PC-3 (cell line): ENCODE measurements at regions not wholly inside any gene's neighbourhood (a gene's known extent, or its start where the extent isn't known, plus 50 kb on each side); places are given as distances from the start of the nearest gene placed in this dataset.

ENCODE experiments used
- ATAC-seq: fragments of 200-7000 bp; cut with Tn5 transposase; 2 replicates; pipeline ENCODE4 v1.9.1; 2020; ENCODE audit warnings: mild to moderate bottlenecking, moderate library complexity
- BruUV-seq: library from RNA; stranded (reverse); fragments of 400-500 nt; replicated peaks from 2 replicates; lab custom pipeline; 2021; lab: Mats Ljungman, UMichigan
- CTCF ChIA-PET: fragments of 300-600 bp; sonication (Branson Sonifier 250); formaldehyde crosslinking; loops from one replicate; lab custom pipeline; 2022; ENCODE audit warnings: antibody characterized with exemption; lab: Charles Lee
- POLR2A ChIA-PET: fragments of 300-600 bp; sonication (Branson Sonifier 250); formaldehyde crosslinking; loops from one replicate; lab custom pipeline; 2022; ENCODE audit warnings: antibody characterized with exemption; ENCODE audit not compliant: unreplicated experiment; lab: Charles Lee
- DNase-seq: peaks from one replicate; pipeline ENCODE4 v3.0.0-alpha.2; 2015
- H2AFZ ChIP-seq: fragments of 300-600 bp; sonication (generic); 2 replicates; pipeline ENCODE4 v1.6.0; 2016; ENCODE audit warnings: antibody characterized with exemption, low read length
- H3F3A ChIP-seq: fragments of 300-600 bp; sonication (generic); one replicate; pipeline ENCODE4 v1.6.0; 2017; ENCODE audit warnings: antibody characterized with exemption, low read length, control low read depth, mild to moderate bottlenecking; ENCODE audit not compliant: unreplicated experiment
- H3K27ac ChIP-seq: fragments of 300-600 bp; sonication (generic); 2 replicates; pipeline ENCODE4 v1.5.1; 2016; ENCODE audit warnings: mild to moderate bottlenecking, low read length
- H3K27me3 ChIP-seq: fragments of 300-600 bp; sonication (generic); 2 replicates; pipeline ENCODE4 v1.6.1; 2016; ENCODE audit warnings: low read length, mixed read lengths
- H3K36me3 ChIP-seq: fragments of 300-600 bp; sonication (generic); 2 replicates; pipeline ENCODE4 v1.6.1; 2016; ENCODE audit warnings: low read depth, mixed run types, low read length, mixed read lengths
- H3K4me1 ChIP-seq: fragments of 300-600 bp; sonication (generic); 2 replicates; pipeline ENCODE4 v1.5.1; 2016; ENCODE audit warnings: low read length; ENCODE audit not compliant: insufficient read depth
- H3K4me2 ChIP-seq: fragments of 300-600 bp; sonication (generic); 2 replicates; pipeline ENCODE4 v1.6.0; 2016; ENCODE audit warnings: low read length
- H3K4me3 ChIP-seq: fragments of 300-600 bp; sonication (generic); 2 replicates; pipeline ENCODE4 v1.5.1; 2016; ENCODE audit warnings: mild to moderate bottlenecking, low read length, mixed read lengths
- H3K79me2 ChIP-seq: fragments of 300-600 bp; sonication (generic); 2 replicates; pipeline ENCODE4 v1.6.1; 2017; ENCODE audit warnings: low read length, mixed read lengths
- H3K9ac ChIP-seq: fragments of 300-600 bp; sonication (generic); 2 replicates; pipeline ENCODE4 v1.6.0; 2016; ENCODE audit warnings: mild to moderate bottlenecking, low read length
- H3K9me2 ChIP-seq: fragments of 300-600 bp; sonication (generic); replicated peaks from 2 replicates; pipeline ENCODE4 v1.6.1; 2016; ENCODE audit warnings: mixed run types, low read length, mixed read lengths
- H3K9me3 ChIP-seq: fragments of 300-600 bp; sonication (generic); 2 replicates; pipeline ENCODE4 v1.6.1; 2016; ENCODE audit warnings: low read length, mixed read lengths
- H4K20me1 ChIP-seq: fragments of 300-600 bp; sonication (generic); 2 replicates; pipeline ENCODE4 v1.6.1; 2016; ENCODE audit warnings: low read length, mixed read lengths
- CTCF ChIP-seq: fragments of 300-600 bp; sonication (generic); conservative IDR thresholded peaks from 2 replicates; pipeline ENCODE4 v1.5.1; 2017; ENCODE audit warnings: antibody characterized with exemption, low read depth, mild to moderate bottlenecking, low read length
- EZH2 ChIP-seq: fragments of 300-600 bp; sonication (generic); IDR thresholded peaks from one replicate; pipeline ENCODE4 v1.6.1; 2017; ENCODE audit warnings: antibody characterized with exemption, mild to moderate bottlenecking, low read length; ENCODE audit not compliant: unreplicated experiment
- EZH2phosphoT487 ChIP-seq: fragments of 300-600 bp; sonication (generic); IDR thresholded peaks from 2 replicates; pipeline ENCODE4 v1.6.1; 2018; ENCODE audit warnings: mild to moderate bottlenecking, antibody characterized with exemption, low read length, borderline replicate concordance
- intact Hi-C: fragments of 100-400 bp; cut with micrococcal nuclease; formaldehyde crosslinking; loops from 2 replicates; pipeline ENCODE4 v1.9.0; 2023

GRCh38 chr3:13165576-13165975, 92.3 kb upstream of the IQSEC1 start:
- no peak overlapping the region for H3K4me2 ChIP-seq
- POLR2A ChIA-PET, result no interaction called here
- TF ChIP-seq EZH2phosphoT487, result no peak
- TF ChIP-seq EZH2, result no peak
- no peak for TF ChIP-seq CTCF
- no peaks in the 10 kb centered on the region for H3K9me3 ChIP-seq
- H3F3A ChIP-seq, result no peaks in the 10 kb centered on the region
- no peaks in the 10 kb centered on the region for H3K79me2 ChIP-seq
- no peaks in the 10 kb centered on the region for H3K27me3 ChIP-seq
- DNase-seq (no peak), ATAC-seq (no peak)
- H3K36me3 ChIP-seq, result peaks cover 3% of the 10 kb centered on the region; the same call in 1 of the 2 replicates
- CTCF ChIA-PET, result no interaction called here
- H3K27ac ChIP-seq, result no peak overlapping the region
- H2AFZ ChIP-seq, result no peak overlapping the region
- H3K4me1 ChIP-seq, result peaks cover 13% of the 10 kb centered on the region
- intact Hi-C loops, result no loop called here
- H3K4me3 ChIP-seq, result no peak overlapping the region
- no peaks in the 10 kb centered on the region for H3K9me2 ChIP-seq
- no peak overlapping the region for H3K9ac ChIP-seq
- BruUV-seq, result no TSS peak
- H4K20me1 ChIP-seq, result no peaks in the 10 kb centered on the region

- CTCF ChIA-PET, result no interaction called here
- H2AFZ ChIP-seq, result no peak overlapping the region
- no peak overlapping the region for H3K9ac ChIP-seq
- peaks cover 3% of the 10 kb centered on the region; the same call in 1 of the 2 replicates for H3K36me3 ChIP-seq
- no peaks in the 10 kb centered on the region for H3K79me2 ChIP-seq
- TF ChIP-seq CTCF (no peak), EZH2 (no peak), EZH2phosphoT487 (no peak)
- no peaks in the 10 kb centered on the region for H4K20me1 ChIP-seq
- H3K9me2 ChIP-seq, result no peaks in the 10 kb centered on the region
- intact Hi-C loops, result no loop called here
- no TSS peak for BruUV-seq
- no peaks in the 10 kb centered on the region for H3K9me3 ChIP-seq
- POLR2A ChIA-PET, result no interaction called here
- H3K4me3 ChIP-seq, result no peak overlapping the region
- no peak overlapping the region for H3K27ac ChIP-seq
- no peak overlapping the region for H3K4me2 ChIP-seq
- no peaks in the 10 kb centered on the region for H3K27me3 ChIP-seq
- H3K4me1 ChIP-seq, result peaks cover 19% of the 10 kb centered on the region
- ATAC-seq (no peak), DNase-seq (no peak)
- H3F3A ChIP-seq, result no peaks in the 10 kb centered on the region
Measured at GRCh38 chr3:13164893-13165492, 91.8 kb upstream of the IQSEC1 start.

GRCh38 chr3:13163848-13164382, 90.7 kb upstream of the IQSEC1 start:
- Histone ChIP-seq H3K4me1 (peaks cover 27% of the 10 kb centered on the region), H4K20me1 (no peaks in the 10 kb centered on the region), H2AFZ (no peak overlapping the region), H3K4me3 (no peak overlapping the region), H3K27ac (no peak overlapping the region), H3K4me2 (no peak overlapping the region), H3K9ac (no peak overlapping the region), H3K27me3 (no peaks in the 10 kb centered on the region), H3K9me3 (no peaks in the 10 kb centered on the region), H3K79me2 (no peaks in the 10 kb centered on the region), H3K9me2 (no peaks in the 10 kb centered on the region), H3K36me3 (peaks cover 3% of the 10 kb centered on the region; the same call in 1 of the 2 replicates), H3F3A (no peaks in the 10 kb centered on the region)
- CTCF ChIA-PET, result no interaction called here
- BruUV-seq, result no TSS peak
- intact Hi-C loops, result no loop called here
- no peak for ATAC-seq
- TF ChIP-seq EZH2phosphoT487 (no peak), CTCF (no peak), EZH2 (no peak)
- DNase-seq, result no peak
- POLR2A ChIA-PET, result no interaction called here
